ENCODE measurements at regions not wholly inside any gene's neighbourhood (a gene's known extent, or its start where the extent isn't known, plus 50 kb on each side); places are given as distances from the start of the nearest gene placed in this dataset.
"Not testable (repeated sequence)": the region's sequence is repeated elsewhere in the genome, so short reads cannot be mapped to it uniquely, and the experiment has no call there.

DNA sequence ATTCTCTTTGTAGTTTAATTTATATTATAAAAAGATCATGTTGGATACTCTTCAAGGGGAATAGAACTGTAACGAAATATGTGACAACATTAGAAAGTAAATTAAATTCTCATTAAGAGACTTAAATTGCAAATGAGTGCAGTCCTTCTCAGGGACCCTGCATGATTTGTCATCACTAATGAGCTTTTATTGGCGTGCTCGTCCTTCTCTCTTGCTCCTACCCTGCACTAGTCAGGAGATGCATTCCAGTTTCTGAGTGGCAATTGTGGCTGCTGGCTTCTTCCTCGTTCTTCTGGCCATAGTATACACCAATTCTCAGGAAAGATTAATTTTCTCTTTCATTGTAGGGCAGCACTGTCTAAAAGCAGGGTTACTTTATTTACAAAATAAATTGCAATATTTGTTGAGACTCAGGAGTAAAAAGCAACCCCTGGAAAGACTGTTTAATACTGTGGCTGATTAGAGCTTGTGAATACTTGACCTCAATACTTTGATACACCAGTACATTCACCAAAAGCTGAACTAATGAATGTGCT, 376.3 kb upstream of the CHD1 start:
- intact Hi-C loops (cut with DNase I) = no loop called here

DNA sequence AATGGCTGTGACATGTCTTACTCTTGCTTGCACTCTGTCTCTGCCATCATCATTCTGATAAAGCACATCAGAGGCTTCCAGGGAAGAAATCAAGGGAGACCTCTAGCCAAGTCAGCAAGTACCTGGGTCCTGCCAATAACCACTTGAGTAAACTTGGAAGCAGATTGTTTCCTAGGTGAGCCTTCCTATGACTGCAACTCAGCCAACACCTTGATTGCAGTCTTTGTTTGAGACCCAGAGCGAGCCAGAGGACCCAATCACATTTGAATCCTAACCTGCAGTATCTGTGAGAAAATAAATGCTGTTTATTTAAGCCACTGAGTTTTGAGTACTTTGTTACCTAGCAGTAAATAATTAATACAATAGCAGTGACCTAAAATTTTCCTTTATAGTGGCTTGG, 356.8 kb upstream of the CHD1 start:
- no peak for DNase-seq (ENCODE audit: low spot score)
- intact Hi-C loops (cut with DNase I) = no loop called here

More for the DNA sequence above, 376.3 kb upstream of the CHD1 start:
- no peak for DNase-seq (ENCODE audit: low spot score)

GRCh38 chr5:99275128-99275527, 346.3 kb upstream of the CHD1 start:
- no peak for DNase-seq (ENCODE audit: low spot score)
- intact Hi-C loops (cut with DNase I) = no loop called here

GRCh38 chr5:99272576-99272975, 343.8 kb upstream of the CHD1 start:
- no peak for DNase-seq (ENCODE audit: low spot score)
- intact Hi-C loops (cut with DNase I) = no loop called here

- intact Hi-C loops (cut with DNase I) = no loop called here
- no peak for DNase-seq (ENCODE audit: low spot score)
Measured at GRCh38 chr5:99258819-99259218, 330.0 kb upstream of the CHD1 start.

DNA sequence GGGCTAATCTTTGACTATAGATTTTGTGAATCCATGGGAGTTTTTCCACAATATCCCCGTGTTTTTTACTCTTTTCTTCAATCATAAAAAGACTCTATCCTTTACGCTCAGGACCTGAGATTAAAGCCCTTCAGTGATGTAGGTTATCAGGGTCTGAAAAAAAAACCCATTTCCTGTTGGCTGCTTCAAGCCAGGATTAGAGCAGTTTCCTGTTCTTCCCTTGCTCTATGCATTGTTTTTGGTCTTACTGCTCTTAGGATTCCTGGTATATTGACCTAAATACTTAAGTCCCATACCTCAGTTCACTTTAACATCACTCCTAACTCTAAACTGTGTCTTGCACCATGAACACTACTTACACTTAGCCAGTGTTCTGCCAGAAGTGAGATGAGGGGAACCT, 319.3 kb upstream of the CHD1 start:
- intact Hi-C loops (cut with DNase I) = no loop called here
- DNase-seq (ENCODE audit: low spot score) = no peak

DNA sequence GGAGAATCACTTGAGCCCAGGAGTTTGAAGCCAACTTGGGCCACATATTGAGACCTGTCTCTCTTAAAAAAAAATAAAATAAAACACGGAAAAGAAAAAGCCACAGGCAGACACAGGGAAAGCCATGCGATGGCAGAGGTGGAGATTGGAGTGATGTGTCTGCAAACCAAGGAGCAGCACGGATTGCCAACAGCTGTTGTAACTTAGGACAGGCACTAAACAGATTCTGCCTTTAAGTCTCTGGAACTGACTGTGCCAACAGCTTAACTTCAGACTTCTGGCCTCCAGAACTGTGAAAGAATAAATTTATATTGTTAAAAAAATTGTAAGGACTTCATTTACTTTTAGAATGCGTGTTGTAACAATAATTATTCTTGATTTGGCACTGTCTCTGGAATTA, 318.5 kb upstream of the CHD1 start:
- intact Hi-C loops (cut with DNase I) = no loop called here
- no peak for DNase-seq (ENCODE audit: low spot score)

- intact Hi-C loops (cut with DNase I) = no loop called here
- DNase-seq (ENCODE audit: low spot score) = no peak
Measured at GRCh38 chr5:99243111-99243510, 314.3 kb upstream of the CHD1 start.

- intact Hi-C loops (cut with DNase I) = no loop called here
Measured at GRCh38 chr5:99239826-99240360, 311.1 kb upstream of the CHD1 start.

DNA sequence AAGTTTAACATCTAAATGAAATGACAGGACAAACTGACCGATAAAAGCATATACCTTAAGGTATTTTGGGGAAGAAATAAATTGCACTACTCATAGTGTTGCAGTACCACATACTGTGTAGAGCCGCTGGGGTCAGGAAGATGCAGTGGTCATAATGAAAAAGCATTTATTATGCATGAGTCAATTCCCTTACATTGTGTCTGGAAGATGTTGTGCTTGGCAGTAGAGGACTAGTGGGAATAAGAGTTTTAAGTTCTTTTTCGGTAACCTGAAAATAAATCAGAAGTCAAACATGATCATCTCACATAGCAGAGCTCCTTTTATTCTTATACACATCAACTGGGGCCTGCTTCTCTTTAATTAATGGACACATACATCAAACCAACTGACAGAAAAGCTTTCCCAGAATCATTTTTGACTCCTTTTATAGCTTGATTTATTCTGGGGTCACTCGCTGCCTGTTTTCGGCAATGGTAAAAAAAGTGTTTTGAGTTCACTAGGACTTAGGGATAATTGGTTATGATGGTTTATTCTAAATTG, 262.5 kb upstream of the CHD1 start:
- intact Hi-C loops (cut with DNase I) = no loop called here

More at GRCh38 chr5:99239826-99240360, 311.1 kb upstream of the CHD1 start:
- DNase-seq (ENCODE audit: low spot score) = no peak

GRCh38 chr5:99187611-99188010, 258.8 kb upstream of the CHD1 start:
- intact Hi-C loops (cut with DNase I) = no loop called here
- no peak for DNase-seq (ENCODE audit: low spot score)

More for the DNA sequence above, 262.5 kb upstream of the CHD1 start:
- no peak for DNase-seq (ENCODE audit: low spot score)

- intact Hi-C loops (cut with DNase I) = no loop called here
- DNase-seq (ENCODE audit: low spot score) = no peak
Measured at GRCh38 chr5:99179206-99179605, 250.4 kb upstream of the CHD1 start.

- intact Hi-C loops (cut with DNase I) = no loop called here
- DNase-seq (ENCODE audit: low spot score) = no peak
Measured at GRCh38 chr5:99177796-99178195, 249.0 kb upstream of the CHD1 start.

DNA sequence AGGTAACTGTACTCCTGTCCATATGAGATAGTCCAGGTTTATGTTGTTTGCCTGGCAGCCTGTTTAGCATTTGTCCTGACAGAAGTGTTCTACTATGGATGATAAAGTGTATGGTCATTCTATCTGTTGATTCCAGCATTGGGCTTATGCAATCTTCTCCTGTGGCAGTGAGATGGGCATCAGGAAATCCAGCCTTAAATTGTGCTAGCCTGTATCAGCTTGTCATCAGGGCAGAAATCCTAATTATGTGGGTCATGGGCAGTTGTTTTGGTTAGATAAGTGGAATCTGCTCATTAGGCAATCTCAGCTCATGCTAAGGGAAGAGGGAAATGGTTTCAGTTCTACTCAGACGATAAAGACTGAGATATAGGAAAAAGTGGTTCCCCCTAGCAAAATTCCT, 247.4 kb upstream of the CHD1 start:
- intact Hi-C loops (cut with DNase I) = no loop called here
- DNase-seq (ENCODE audit: low spot score) = no peak

DNA sequence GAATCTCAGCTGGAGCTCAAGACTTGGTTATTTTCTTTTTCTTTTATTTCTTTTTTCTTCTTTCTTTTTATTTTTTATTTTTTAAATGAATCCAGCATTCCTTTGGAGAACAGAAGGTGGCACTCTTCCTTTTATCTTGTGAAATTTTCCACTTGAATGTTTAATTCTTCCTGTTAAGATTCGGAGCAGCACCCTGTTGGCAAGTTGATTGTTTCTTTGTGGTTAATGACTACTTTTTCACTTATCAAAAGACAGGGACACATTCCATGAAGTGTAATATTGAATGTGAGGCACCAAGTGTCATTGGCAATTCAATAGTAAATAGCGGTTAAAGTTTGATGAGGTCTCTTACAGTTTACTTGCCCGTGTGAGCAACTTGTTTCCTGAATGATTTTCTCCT, 240.5 kb upstream of the CHD1 start:
- no peak for DNase-seq (ENCODE audit: low spot score)
- intact Hi-C loops (cut with DNase I) = no loop called here

DNA sequence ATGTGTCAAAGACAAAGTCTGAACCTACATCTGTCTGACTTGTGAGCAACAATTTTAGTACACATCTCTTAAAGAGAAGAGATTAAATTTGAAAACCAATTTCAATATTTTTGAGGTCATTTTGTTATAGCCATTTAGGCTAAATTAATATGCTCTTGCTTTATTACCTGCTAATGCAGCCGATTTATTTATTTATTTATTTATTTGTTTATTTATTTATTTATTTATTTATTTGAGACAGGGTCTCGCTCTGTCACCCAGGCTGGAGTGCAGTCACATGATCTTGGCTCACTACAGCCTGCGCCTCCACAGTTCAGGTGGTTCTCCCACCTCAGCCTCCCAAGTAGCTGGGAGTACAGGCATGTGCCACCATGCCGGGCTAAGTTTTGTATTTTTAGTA, 232.7 kb upstream of the CHD1 start:
- intact Hi-C loops (cut with DNase I); DNase-seq (ENCODE audit: low spot score): not testable (repeated sequence)

GRCh38 chr5:99156688-99157087, 227.9 kb upstream of the CHD1 start:
- DNase-seq (ENCODE audit: low spot score) = no peak
- intact Hi-C loops (cut with DNase I) = no loop called here

DNA sequence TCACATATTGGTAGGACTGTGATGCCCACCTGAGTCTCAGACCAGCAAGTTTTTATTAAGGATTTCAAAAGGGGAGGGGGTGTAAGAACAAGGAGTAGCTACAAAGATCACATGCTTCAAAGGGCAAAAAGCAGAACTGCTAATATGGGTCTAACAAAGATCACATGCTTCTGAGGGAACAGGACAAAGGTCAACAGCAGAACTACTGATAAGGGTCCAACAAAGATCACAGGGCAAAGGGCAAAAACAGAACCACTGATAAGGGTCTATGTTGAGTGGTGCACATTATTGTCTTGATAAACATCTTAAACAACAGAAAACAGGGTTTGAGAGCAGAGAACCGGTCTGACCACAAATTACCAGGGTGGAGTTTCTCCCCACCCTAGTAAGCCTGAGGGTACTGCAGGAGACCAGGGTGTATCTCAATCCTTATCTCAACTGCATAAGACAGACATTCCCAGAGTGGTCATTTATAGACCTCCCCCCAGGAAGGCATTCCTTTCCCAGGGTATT, 214.5 kb upstream of the CHD1 start:
- DNase-seq (ENCODE audit: low spot score); intact Hi-C loops (cut with DNase I): not testable (repeated sequence)

DNA sequence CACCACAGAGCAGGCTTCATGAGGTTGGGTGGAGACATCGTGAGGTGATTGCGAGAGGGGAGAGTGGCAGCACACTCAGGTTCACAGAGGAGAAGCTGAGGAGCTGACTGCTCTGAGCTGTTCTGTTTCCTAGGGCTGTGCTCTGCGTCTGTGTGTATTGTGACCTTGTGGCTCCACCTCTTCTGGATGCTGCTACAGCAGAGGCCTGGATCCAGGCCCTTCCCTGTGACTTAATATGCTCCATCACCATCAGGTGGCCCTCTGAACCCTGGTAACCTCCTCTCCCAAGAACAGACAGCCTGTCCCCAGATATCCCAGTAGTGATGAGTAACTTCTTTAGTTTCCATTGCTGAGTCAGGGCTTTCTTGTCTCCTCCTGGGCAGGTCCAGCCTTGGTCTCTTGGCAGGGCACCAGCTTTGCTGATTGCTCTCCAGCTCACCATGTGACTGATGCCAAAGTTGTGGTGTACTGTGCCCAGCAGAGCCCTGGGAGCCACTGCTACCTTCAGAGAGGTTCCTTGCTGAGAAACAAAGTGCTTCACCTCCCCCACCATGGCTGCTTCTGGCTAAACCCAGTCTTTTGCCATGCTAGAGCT, 212.8 kb upstream of the CHD1 start:
- intact Hi-C loops (cut with DNase I) = no loop called here
- no peak for DNase-seq (ENCODE audit: low spot score)

DNA sequence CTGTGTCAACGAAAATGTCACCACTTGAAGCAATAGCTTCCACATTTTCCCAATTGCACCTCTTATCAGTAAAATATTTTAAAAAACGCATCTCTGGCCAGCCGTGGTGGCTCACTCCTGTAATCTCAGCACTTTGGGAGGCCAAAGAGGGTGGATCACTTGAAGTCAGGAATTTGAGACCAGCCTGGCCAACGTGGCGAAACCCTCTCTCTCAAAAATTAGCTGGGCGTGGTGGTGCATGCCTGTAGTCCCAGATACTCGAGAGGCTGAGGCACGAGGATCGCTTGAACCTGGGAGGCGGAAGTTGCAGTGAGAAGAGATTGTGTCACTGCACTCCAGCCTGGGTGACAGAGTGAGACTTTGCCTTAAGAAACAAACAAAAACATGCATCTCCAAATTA, 210.1 kb upstream of the CHD1 start:
- intact Hi-C loops (cut with DNase I) = no loop called here
- no peak for DNase-seq (ENCODE audit: low spot score)

DNA sequence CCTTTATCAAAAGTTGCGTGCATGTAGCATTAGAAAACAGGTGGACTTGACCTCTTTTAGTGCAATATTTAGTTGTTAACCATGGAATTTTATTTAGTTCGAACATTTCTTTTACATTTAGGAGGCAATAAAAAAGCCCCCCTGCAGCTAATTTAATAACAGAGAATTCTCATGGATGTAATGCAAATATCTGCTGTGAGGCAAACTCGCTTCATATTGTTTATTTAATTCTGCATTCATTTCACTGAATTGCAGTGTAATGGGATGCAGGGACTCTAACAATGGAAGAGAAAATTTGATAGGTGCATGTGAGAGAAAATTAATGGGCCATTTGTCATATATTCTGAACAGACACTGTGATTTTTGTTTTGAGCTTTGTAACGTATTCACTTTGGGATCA, 205.1 kb upstream of the CHD1 start:
- DNase-seq (ENCODE audit: low spot score) = no peak
- intact Hi-C loops (cut with DNase I) = no loop called here

Measured in cardiac septum (tissue), 1 donor.